Neural cell (in vitro differentiated cells): ENCODE measurements at regions not wholly inside any gene's neighbourhood (a gene's known extent, or its start where the extent isn't known, plus 50 kb on each side); places are given as distances from the start of the nearest gene placed in this dataset.

Experiments used
- EZH2 ChIP-seq: fragments of 200-600, 300-800 bp; shearing (Covaris generic), sonication (generic); IDR thresholded peaks from 2 replicates; pipeline ENCODE4 v1.6.1; 2014; ENCODE audit warnings: antibody characterized with exemption, low read length, borderline replicate concordance, mild to moderate bottlenecking; ENCODE audit not compliant: insufficient read depth, poor library complexity, severe bottlenecking
- POLR2AphosphoS5 ChIP-seq: IDR thresholded peaks from 2 replicates; pipeline ENCODE4 v1.6.1; 2012

DNA sequence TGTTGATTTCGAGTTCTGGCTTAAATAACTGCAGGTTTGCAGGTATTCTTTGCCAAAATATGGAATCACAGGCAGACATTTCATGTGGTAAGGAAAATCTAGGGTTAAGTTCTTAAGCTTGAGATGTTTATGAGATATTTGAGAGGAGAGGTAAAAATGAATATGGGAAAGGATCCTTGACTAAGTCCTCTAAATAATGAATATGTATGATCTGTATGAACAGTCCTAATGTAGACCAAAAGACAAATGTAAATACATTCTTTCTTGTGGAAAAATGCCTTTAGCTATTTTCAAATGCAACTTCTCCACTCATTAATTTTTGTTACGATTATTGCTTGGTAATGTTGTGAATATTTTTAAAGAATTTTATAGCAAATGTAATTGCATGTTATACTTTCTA, 1632.6 kb downstream of the SUCLG1 start:
- TF ChIP-seq EZH2 (no peak), POLR2AphosphoS5 (no peak)
